ENCODE measurements at regions not wholly inside any gene's neighbourhood (a gene's known extent, or its start where the extent isn't known, plus 50 kb on each side); places are given as distances from the start of the nearest gene placed in this dataset.

GRCh38 chr1:112783059-112783458 lies 67.9 kb upstream of the PPM1J start:
- H3K9me3 Mint-ChIP-seq = peaks cover 6% of the 10 kb centered on the region
- no peaks in the 10 kb centered on the region for H3K4me1 Mint-ChIP-seq
- H3K27ac Mint-ChIP-seq = no peak overlapping the region
- no peak overlapping the region for H3K4me3 Mint-ChIP-seq
- DNase-seq (ENCODE audit: low spot score in 2 of 2) (no peak), ATAC-seq (ENCODE audit: low read depth) (no peak)
- H3K36me3 Mint-ChIP-seq = no peaks in the 10 kb centered on the region
- H3K27me3 Mint-ChIP-seq = peaks cover 10% of the 10 kb centered on the region

DNA sequence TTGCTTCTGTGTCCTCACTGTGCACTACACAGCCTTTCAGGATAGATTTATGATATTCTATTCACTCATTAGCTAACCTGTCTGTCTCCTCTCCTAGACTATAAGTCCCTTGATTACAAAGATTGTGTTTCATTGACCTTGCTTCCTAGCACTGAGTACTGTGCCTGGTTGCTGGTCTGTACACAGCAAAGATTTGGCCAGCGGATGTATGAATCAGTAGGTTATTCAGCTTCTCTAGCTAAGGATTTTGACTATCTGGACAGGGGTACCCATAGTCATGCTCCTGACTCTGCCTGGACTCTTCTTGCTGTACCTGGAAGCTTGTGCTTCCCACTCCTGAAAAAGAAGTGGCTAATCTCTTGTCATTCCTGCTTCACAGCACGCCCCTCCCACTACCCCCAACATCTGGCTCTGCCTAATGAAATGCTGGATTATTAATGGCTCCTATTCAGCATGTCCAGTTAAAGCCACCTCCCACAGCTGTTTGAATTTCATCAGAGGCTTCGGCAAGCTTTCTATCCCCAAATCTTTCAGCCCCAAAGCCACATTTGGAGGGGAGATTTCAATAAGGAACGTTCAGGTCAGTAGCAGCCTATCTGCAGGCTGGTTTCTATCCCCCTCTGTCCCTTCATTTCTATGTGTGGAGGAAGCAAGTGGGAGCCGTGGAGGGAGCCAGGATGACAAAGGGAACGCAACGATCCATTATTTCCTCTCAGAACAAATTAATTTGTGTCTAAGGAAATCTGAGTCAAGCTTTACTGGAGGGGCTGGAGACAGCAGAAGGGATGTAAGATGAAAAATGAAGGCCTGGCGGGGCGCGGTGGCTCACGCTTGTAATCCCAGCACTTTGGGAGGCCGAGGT lies 64.8 kb upstream of the PPM1J start:
- no peaks in the 10 kb centered on the region for H3K4me1 Mint-ChIP-seq
- H3K36me3 Mint-ChIP-seq = no peaks in the 10 kb centered on the region

DNA sequence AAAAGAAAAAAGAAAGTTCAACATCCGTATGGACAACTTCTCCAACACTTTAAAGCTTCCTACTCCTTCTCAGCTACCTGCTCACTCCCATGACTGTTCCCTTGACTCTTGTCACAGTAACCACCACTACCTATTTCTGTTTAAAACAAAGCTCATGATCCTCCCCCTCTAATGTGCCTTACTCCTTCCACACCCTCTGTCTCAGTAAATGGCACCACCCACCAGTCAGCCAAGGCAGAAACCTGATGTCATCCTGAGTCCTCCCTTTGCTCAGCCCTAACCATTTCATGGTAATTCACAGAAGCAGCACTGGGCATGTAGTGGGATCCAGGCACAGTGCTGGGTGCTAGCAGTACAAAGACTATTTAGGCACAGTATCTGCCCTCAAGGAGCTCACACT lies 63.0 kb upstream of the PPM1J start:
- Mint-ChIP-seq H3K27me3 (peaks cover 9% of the 10 kb centered on the region), H3K4me3 (no peak overlapping the region), H3K4me1 (no peaks in the 10 kb centered on the region), H3K27ac (no peak overlapping the region), H3K36me3 (no peaks in the 10 kb centered on the region), H3K9me3 (peaks cover 1% of the 10 kb centered on the region)
- no peak for ATAC-seq (ENCODE audit: low read depth)
- DNase-seq (ENCODE audit: low spot score in 2 of 2) = no peak

More for the DNA sequence above, 64.8 kb upstream of the PPM1J start:
- no peak for ATAC-seq (ENCODE audit: low read depth)
- Mint-ChIP-seq H3K27ac (no peak overlapping the region), H3K4me3 (no peak overlapping the region), H3K9me3 (peaks cover 4% of the 10 kb centered on the region), H3K27me3 (peaks cover 10% of the 10 kb centered on the region)
- no peak for DNase-seq (ENCODE audit: low spot score in 2 of 2)

- DNase-seq (ENCODE audit: low spot score in 2 of 2) (no peak), ATAC-seq (ENCODE audit: low read depth) (no peak)
- H3K4me1 Mint-ChIP-seq = no peaks in the 10 kb centered on the region
- no peak overlapping the region for H3K27ac Mint-ChIP-seq
- no peak overlapping the region for H3K4me3 Mint-ChIP-seq
- no peaks in the 10 kb centered on the region for H3K9me3 Mint-ChIP-seq
- no peaks in the 10 kb centered on the region for H3K36me3 Mint-ChIP-seq
- H3K27me3 Mint-ChIP-seq = peaks cover 9% of the 10 kb centered on the region
Observed at GRCh38 chr1:112776688-112777087, 61.6 kb upstream of the PPM1J start.

DNA sequence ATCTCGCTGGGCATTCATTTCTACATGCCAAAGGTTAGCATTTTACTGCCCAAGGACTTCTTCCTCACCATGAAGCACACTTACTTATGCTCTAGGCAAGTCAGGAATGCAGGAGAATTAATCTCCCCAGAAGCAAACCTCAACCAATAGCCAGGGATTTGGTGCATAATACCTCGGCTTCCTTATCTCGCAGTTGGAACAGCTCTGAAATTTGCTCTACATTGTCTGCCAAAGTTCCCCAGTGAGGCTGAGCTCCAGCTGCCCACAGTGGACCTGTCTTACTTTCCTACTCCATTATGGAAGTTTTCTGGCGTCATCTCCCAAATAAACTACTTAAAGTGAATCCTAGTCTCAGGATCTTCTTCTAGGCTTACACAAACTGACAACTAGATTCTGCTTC lies 57.6 kb upstream of the PPM1J start:
- H3K27me3 Mint-ChIP-seq = peaks cover 6% of the 10 kb centered on the region
- ATAC-seq (ENCODE audit: low read depth) = no peak
- DNase-seq (ENCODE audit: low spot score in 2 of 2) = no peak
- peaks cover 4% of the 10 kb centered on the region for H3K4me1 Mint-ChIP-seq
- no peaks in the 10 kb centered on the region for H3K36me3 Mint-ChIP-seq
- no peaks in the 10 kb centered on the region for H3K9me3 Mint-ChIP-seq
- H3K4me3 Mint-ChIP-seq = no peak overlapping the region
- no peak overlapping the region for H3K27ac Mint-ChIP-seq

GRCh38 chr1:112770724-112771123 lies 55.6 kb upstream of the PPM1J start:
- H3K9me3 Mint-ChIP-seq = peaks cover 6% of the 10 kb centered on the region
- H3K4me1 Mint-ChIP-seq = peaks cover 4% of the 10 kb centered on the region
- H3K27me3 Mint-ChIP-seq = peaks cover 6% of the 10 kb centered on the region
- DNase-seq (ENCODE audit: low spot score in 2 of 2) = no peak
- H3K36me3 Mint-ChIP-seq = peaks cover under 1% of the 10 kb centered on the region
- no peak for ATAC-seq (ENCODE audit: low read depth)
- H3K27ac Mint-ChIP-seq = no peak overlapping the region
- no peak overlapping the region for H3K4me3 Mint-ChIP-seq

DNA sequence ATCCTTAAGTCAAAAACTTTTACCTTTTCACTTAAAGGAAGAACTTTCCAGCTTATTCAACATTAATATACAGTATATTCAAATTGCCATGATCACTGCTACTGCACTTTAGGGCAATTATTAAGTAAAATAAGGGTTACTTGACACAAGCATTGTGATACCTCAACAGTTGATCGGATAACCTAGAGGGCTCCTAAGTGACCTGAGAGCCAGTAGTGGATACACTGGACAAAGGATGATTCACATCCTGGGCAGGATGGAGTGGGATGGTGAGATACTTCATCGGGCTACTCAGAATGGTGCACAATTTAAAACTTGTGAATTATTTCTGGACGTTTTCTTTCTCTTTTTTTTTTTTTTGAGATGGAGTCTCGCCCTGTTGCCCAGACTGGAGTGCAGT lies 54.5 kb upstream of the PPM1J start:
- Mint-ChIP-seq H3K27me3 (peaks cover 4% of the 10 kb centered on the region), H3K4me3 (no peak overlapping the region), H3K36me3 (peaks cover 2% of the 10 kb centered on the region), H3K27ac (no peak overlapping the region), H3K4me1 (peaks cover 4% of the 10 kb centered on the region), H3K9me3 (peaks cover 7% of the 10 kb centered on the region)
- no peak for ATAC-seq (ENCODE audit: low read depth)
- no peak for DNase-seq (ENCODE audit: low spot score in 2 of 2)

- ATAC-seq (ENCODE audit: low read depth) (no peak), DNase-seq (ENCODE audit: low spot score in 2 of 2) (no peak)
- peaks cover 4% of the 10 kb centered on the region for H3K27me3 Mint-ChIP-seq
- peaks cover 2% of the 10 kb centered on the region for H3K36me3 Mint-ChIP-seq
- peaks cover 7% of the 10 kb centered on the region for H3K4me1 Mint-ChIP-seq
- H3K27ac Mint-ChIP-seq = no peak overlapping the region
- H3K4me3 Mint-ChIP-seq = no peak overlapping the region
- H3K9me3 Mint-ChIP-seq = peaks cover 7% of the 10 kb centered on the region
Observed at GRCh38 chr1:112767646-112768045, 52.5 kb upstream of the PPM1J start.

Data from memory B cell (primary cell).